ENCODE measurements at regions not wholly inside any gene's neighbourhood (a gene's known extent, or its start where the extent isn't known, plus 50 kb on each side); places are given as distances from the start of the nearest gene placed in this dataset.
A peak's percentile ranks its signal among the peaks of the same experiment; 100 is the strongest.
"Not testable (repeated sequence)": the region's sequence is repeated elsewhere in the genome, so short reads cannot be mapped to it uniquely, and the experiment has no call there.

- no peak overlapping the region for H3K4me3 ChIP-seq (ENCODE audit: low read depth, low read length)
These were observed 220.2 kb upstream of the NBEA start for GRCh38 chr13:34721631-34722595.

- no peak overlapping the region for H3K4me3 ChIP-seq (ENCODE audit: low read depth, low read length)
These were observed 219.1 kb upstream of the NBEA start for GRCh38 chr13:34722922-34723321.

- no peak overlapping the region for H3K4me3 ChIP-seq (ENCODE audit: low read depth, low read length)
These were observed 211.1 kb upstream of the NBEA start for GRCh38 chr13:34730961-34731360.

GRCh38 chr13:34731486-34731885 is 210.6 kb upstream of the NBEA start:
- H3K4me3 ChIP-seq (ENCODE audit: low read depth, low read length), result no peak overlapping the region

GRCh38 chr13:34733721-34734120 is 208.3 kb upstream of the NBEA start:
- H3K4me3 ChIP-seq (ENCODE audit: low read depth, low read length), result no peak overlapping the region

GRCh38 chr13:34734932-34735331 is 207.1 kb upstream of the NBEA start:
- no peak overlapping the region for H3K4me3 ChIP-seq (ENCODE audit: low read depth, low read length)

GRCh38 chr13:34738254-34738992 is 203.6 kb upstream of the NBEA start:
- H3K4me3 ChIP-seq (ENCODE audit: low read depth, low read length), result no peak overlapping the region

GRCh38 chr13:34747056-34747455 is 195.0 kb upstream of the NBEA start:
- not testable (repeated sequence) for H3K4me3 ChIP-seq (ENCODE audit: low read depth, low read length)

- H3K4me3 ChIP-seq (ENCODE audit: low read depth, low read length), result no peak overlapping the region
These were observed 194.6 kb upstream of the NBEA start for GRCh38 chr13:34747507-34747906.

GRCh38 chr13:34748073-34748472 is 194.0 kb upstream of the NBEA start:
- H3K4me3 ChIP-seq (ENCODE audit: low read depth, low read length), result no peak overlapping the region

GRCh38 chr13:34748596-34748995 is 193.5 kb upstream of the NBEA start:
- H3K4me3 ChIP-seq (ENCODE audit: low read depth, low read length), result no peak overlapping the region

GRCh38 chr13:34749046-34749445 is 193.0 kb upstream of the NBEA start:
- no peak overlapping the region for H3K4me3 ChIP-seq (ENCODE audit: low read depth, low read length)

- H3K4me3 ChIP-seq (ENCODE audit: low read depth, low read length), result peak overlapping the region; percentile 10
These were observed 191.8 kb upstream of the NBEA start for GRCh38 chr13:34750078-34750931.

GRCh38 chr13:34751044-34751443 is 191.0 kb upstream of the NBEA start:
- no peak overlapping the region for H3K4me3 ChIP-seq (ENCODE audit: low read depth, low read length)

GRCh38 chr13:34751492-34751891 is 190.6 kb upstream of the NBEA start:
- no peak overlapping the region for H3K4me3 ChIP-seq (ENCODE audit: low read depth, low read length)

- H3K4me3 ChIP-seq (ENCODE audit: low read depth, low read length), result no peak overlapping the region
These were observed 189.6 kb upstream of the NBEA start for GRCh38 chr13:34752283-34752960.

- H3K4me3 ChIP-seq (ENCODE audit: low read depth, low read length), result no peak overlapping the region
These were observed 185.9 kb upstream of the NBEA start for GRCh38 chr13:34756136-34756535.

- no peak overlapping the region for H3K4me3 ChIP-seq (ENCODE audit: low read depth, low read length)
These were observed 185.5 kb upstream of the NBEA start for GRCh38 chr13:34756572-34756971.

- no peak overlapping the region for H3K4me3 ChIP-seq (ENCODE audit: low read depth, low read length)
These were observed 184.6 kb upstream of the NBEA start for GRCh38 chr13:34757441-34757840.

- no peak overlapping the region for H3K4me3 ChIP-seq (ENCODE audit: low read depth, low read length)
These were observed 183.4 kb upstream of the NBEA start for GRCh38 chr13:34758628-34759027.

GRCh38 chr13:34762312-34762711 is 179.8 kb upstream of the NBEA start:
- H3K4me3 ChIP-seq (ENCODE audit: low read depth, low read length), result no peak overlapping the region

Measured in iPS-11a (cell line).